BJ (cell line): ENCODE measurements at regions not wholly inside any gene's neighbourhood (a gene's known extent, or its start where the extent isn't known, plus 50 kb on each side); places are given as distances from the start of the nearest gene placed in this dataset.

Source experiments
- CTCF ChIA-PET: fragments of 350-600 bp; formaldehyde crosslinking; extraction: SDS; loops from one replicate; lab custom pipeline; 2021; ENCODE audit warnings: antibody characterized with exemption, inconsistent platforms; lab: Yijun Ruan, JAX
- POLR2A ChIA-PET: fragments of 300-600 bp; sonication (Branson Sonifier 250); formaldehyde crosslinking; extraction: SDS; loops from one replicate; lab custom pipeline; 2021; ENCODE audit warnings: antibody characterized with exemption; lab: Charles Lee
- DNase-seq: peaks from one replicate; pipeline ENCODE4 v3.0.0-alpha.2; 2011; ENCODE audit warnings: low read depth
- H3K27me3 ChIP-seq: 2 replicates; pipeline ENCODE4 v1.6.0; 2011; ENCODE audit warnings: low read length; ENCODE audit not compliant: control insufficient read depth, insufficient read depth
- H3K36me3 ChIP-seq: 2 replicates; pipeline ENCODE4 v1.5.1; 2011; ENCODE audit warnings: low read length; ENCODE audit not compliant: control insufficient read depth, insufficient read depth
- H3K4me3 ChIP-seq: 2 replicates; pipeline ENCODE4 v1.5.1; 2011; ENCODE audit warnings: low read depth, mild to moderate bottlenecking, control low read depth, low read length
- TF ChIP-seq, protein P1 (sequence below): IDR thresholded peaks from 2 replicates; pipeline ENCODE4 v1.5.1; 2011; ENCODE audit warnings: low read depth, mild to moderate bottlenecking, control low read depth, inconsistent platforms, low read length, moderate library complexity; ENCODE audit not compliant: insufficient read depth

DNA sequence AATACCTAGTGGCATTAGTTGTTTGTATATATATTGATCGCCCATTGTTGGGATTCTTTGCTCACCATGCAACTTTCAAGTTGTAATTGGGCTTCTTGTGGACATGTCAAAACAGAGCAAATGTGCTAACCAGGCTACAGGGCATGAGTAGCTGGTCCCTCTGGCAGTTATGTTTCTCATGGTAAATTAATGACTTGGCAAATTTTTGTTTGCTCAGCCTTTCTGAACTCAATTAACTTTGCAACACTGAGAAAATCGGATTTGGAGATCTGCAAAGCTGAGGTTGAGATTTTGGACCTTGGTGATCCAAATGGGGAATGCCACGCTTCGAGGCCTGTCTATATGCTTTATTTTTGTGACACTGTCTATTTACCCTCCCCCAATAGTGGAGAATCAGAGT lies 138.5 kb upstream of the PIRT start:
- TF ChIP-seq, protein P1, sequence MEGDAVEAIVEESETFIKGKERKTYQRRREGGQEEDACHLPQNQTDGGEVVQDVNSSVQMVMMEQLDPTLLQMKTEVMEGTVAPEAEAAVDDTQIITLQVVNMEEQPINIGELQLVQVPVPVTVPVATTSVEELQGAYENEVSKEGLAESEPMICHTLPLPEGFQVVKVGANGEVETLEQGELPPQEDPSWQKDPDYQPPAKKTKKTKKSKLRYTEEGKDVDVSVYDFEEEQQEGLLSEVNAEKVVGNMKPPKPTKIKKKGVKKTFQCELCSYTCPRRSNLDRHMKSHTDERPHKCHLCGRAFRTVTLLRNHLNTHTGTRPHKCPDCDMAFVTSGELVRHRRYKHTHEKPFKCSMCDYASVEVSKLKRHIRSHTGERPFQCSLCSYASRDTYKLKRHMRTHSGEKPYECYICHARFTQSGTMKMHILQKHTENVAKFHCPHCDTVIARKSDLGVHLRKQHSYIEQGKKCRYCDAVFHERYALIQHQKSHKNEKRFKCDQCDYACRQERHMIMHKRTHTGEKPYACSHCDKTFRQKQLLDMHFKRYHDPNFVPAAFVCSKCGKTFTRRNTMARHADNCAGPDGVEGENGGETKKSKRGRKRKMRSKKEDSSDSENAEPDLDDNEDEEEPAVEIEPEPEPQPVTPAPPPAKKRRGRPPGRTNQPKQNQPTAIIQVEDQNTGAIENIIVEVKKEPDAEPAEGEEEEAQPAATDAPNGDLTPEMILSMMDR: no peak
- Histone ChIP-seq H3K4me3 (no peak overlapping the region), H3K36me3 (no peaks in the 10 kb centered on the region), H3K27me3 (no peaks in the 10 kb centered on the region)
- no peak for DNase-seq
- ChIA-PET CTCF (no interaction called here), POLR2A (no interaction called here)

DNA sequence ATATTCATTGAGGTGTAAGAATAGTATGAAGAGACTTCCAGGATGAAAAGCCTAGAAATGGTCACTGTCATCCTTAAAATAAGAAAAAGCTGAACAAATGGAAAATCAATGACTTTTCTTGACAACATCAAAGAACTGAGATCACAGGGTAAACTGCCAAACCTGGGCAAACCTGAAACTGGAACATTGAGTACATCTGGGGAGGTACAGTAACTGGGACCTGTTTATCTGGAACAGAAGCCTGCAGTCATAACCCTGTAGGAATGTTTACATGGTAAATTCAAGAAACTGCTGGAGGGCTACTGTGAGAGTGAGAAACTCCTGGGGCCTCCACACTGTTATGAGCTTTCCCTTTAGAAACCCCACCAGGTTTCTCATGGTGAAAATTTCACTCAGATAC lies 130.1 kb upstream of the PIRT start:
- Histone ChIP-seq H3K36me3 (no peaks in the 10 kb centered on the region), H3K4me3 (no peak overlapping the region), H3K27me3 (no peaks in the 10 kb centered on the region)
- CTCF ChIA-PET: no interaction called here
- POLR2A ChIA-PET: no interaction called here
- TF ChIP-seq, protein P1: no peak
- no peak for DNase-seq

DNA sequence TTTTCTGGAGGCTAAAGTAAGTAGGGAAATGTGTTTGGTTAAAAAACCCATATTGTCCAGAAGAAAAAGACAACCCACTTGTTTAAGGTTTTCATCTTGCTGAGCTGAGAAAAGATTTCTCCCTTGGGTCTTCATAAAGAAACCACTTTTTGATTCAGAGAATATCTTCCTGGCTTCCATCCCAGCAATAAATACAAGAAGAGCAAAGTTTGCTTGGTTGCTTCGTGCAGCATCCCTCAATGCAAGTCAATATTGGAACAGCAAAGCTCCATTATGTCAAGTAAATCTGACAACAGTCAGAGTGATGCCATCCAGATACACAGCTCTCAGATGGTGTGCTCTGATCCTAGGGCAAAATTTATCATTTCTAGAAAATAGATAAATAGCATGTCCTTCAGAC lies 118.9 kb upstream of the PIRT start:
- TF ChIP-seq, protein P1: no peak
- Histone ChIP-seq H3K27me3 (no peaks in the 10 kb centered on the region), H3K36me3 (no peaks in the 10 kb centered on the region), H3K4me3 (no peak overlapping the region)
- CTCF ChIA-PET: no interaction called here
- POLR2A ChIA-PET: no interaction called here
- DNase-seq: no peak

DNA sequence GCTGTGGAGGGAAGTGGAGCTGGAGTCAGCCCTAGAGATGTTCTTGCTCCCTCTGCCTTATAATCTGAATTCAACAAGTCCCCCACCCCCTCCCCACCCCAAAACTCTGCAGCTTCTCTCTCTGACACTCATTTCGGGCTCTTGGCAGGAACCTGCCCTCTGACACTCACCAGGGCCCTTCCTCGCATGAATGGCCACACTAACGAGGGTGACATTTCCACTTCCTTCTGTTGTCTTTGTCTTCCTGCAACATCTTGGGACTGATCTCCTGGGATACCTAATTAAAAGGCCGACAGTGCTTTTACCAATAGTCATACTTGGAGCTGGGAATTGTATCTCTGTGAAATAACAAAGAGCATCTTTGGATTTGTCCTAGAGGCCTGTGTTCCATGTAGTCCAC lies 106.9 kb upstream of the PIRT start:
- no peak for DNase-seq
- TF ChIP-seq, protein P1: no peak
- ChIA-PET POLR2A (no interaction called here), CTCF (no interaction called here)
- Histone ChIP-seq H3K27me3 (no peaks in the 10 kb centered on the region), H3K4me3 (no peak overlapping the region), H3K36me3 (no peaks in the 10 kb centered on the region)

DNA sequence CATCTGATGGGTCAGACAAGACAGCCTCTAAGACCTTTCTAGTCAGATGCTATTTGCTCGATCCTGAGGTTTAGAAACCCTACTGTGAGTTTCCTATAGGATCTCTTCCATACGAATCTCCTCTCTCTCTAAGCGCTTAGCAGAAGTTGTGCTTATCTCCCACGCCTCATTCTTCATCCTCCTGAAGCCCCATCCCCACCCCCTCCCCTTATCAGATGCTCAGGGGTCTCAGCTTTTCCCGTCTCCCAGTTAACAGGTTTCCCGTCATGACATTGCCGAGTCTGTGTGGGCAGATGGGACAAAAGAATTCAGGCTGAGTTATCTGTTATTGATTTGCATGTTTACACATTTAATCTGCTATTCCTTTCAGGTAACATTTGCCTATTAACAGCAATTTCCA lies 99.0 kb upstream of the PIRT start:
- ChIA-PET POLR2A (no interaction called here), CTCF (no interaction called here)
- DNase-seq: no peak
- Histone ChIP-seq H3K36me3 (no peaks in the 10 kb centered on the region), H3K27me3 (no peaks in the 10 kb centered on the region), H3K4me3 (no peak overlapping the region)
- TF ChIP-seq, protein P1: no peak
